Activated CD8-positive, alpha-beta T cell treated with anti-CD3 and anti-CD28 coated beads, Interleukin-2, amount 10 ng/mL, durations not matched to agents 7 days and 5 days (primary cell): ENCODE measurements at regions not wholly inside any gene's neighbourhood (a gene's known extent, or its start where the extent isn't known, plus 50 kb on each side); places are given as distances from the start of the nearest gene placed in this dataset.

Experiments used
- ATAC-seq: fragments of 150-1000 bp; cut with Tn5 transposase; one replicate; pipeline ENCODE4 v1.10.0; 2021; ENCODE audit warnings: moderate library complexity
- CTCF ChIA-PET: fragments of 350-600 bp; sonication (Branson Sonifier 250); formaldehyde crosslinking; loops from one replicate; lab custom pipeline; 2021; ENCODE audit warnings: antibody characterized with exemption; lab: Charles Lee
- POLR2A ChIA-PET: fragments of 350-600 bp; sonication (Branson Sonifier 250); formaldehyde crosslinking; loops from one replicate; lab custom pipeline; 2021; ENCODE audit warnings: antibody characterized with exemption; lab: Charles Lee
- DNase-seq: peaks from one replicate; pipeline ENCODE4 v3.0.0-alpha.2; 2020
- H3K27ac Mint-ChIP-seq: one replicate; pipeline ENCODE4 v1.8.0; 2021; ENCODE audit warnings: mild to moderate bottlenecking, mixed read lengths
- H3K27me3 Mint-ChIP-seq: one replicate; pipeline ENCODE4 v1.8.0; 2021; ENCODE audit warnings: low read depth, mixed read lengths
- H3K36me3 Mint-ChIP-seq: one replicate; pipeline ENCODE4 v1.8.0; 2021; ENCODE audit warnings: low read depth, mixed read lengths
- H3K4me1 Mint-ChIP-seq: one replicate; pipeline ENCODE4 v1.8.0; 2021; ENCODE audit warnings: low read depth, mixed read lengths
- H3K4me3 Mint-ChIP-seq: one replicate; pipeline ENCODE4 v1.8.0; 2021; ENCODE audit warnings: mild to moderate bottlenecking, mixed read lengths
- H3K9me3 Mint-ChIP-seq: one replicate; pipeline ENCODE4 v1.8.0; 2022; ENCODE audit warnings: mixed read lengths; ENCODE audit not compliant: insufficient read depth

DNA sequence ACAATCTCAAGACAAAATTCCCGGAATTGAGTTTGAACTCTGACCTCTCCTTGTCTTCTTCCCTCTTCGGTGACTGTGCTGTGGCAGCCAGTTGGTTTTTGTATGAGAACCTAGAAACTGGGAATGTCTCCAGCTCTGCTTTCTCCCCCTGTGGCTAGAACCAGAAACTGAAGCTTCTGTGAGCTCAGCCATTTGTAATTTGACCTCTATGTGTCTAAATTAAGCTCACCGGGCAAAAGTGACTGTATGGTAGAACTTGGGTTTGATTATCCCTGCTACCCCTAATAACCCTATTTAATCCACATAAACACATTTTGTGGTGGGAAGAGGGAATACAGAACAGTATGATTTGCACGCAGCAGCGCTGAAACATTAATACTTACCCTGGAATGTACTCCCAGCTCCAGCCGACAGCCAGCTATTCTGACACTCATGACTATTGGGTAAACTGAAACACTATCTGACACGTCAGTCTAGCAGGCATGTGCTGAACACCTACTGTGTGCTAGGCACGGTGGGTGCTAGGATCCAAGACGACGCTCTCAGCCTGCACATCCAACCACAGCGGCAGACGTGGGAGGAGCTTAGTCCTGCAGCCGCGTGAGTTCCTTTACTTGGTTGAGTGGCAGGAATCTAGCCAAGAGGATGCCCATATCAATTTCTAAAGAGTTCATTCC lies 324.8 kb downstream of the SFMBT2 start:
- ATAC-seq (no peak), DNase-seq (no peak)
- no peak overlapping the region for H3K4me3 Mint-ChIP-seq
- CTCF ChIA-PET, result interaction anchor here (1.2 to 1.6 kb wide), 2 partner anchors 166 to 439 kb away, joined by 3 read pairs; no protein-coding TSS in a partner anchor
- no peaks in the 10 kb centered on the region for H3K36me3 Mint-ChIP-seq
- no peaks in the 10 kb centered on the region for H3K4me1 Mint-ChIP-seq
- H3K27me3 Mint-ChIP-seq, result peaks cover 38% of the 10 kb centered on the region
- no peak overlapping the region for H3K27ac Mint-ChIP-seq
- POLR2A ChIA-PET, result interaction anchor here (0.6 kb wide), 2 partner anchors 19 to 115 kb away, joined by 3 read pairs; no protein-coding TSS in a partner anchor
- no peaks in the 10 kb centered on the region for H3K9me3 Mint-ChIP-seq

DNA sequence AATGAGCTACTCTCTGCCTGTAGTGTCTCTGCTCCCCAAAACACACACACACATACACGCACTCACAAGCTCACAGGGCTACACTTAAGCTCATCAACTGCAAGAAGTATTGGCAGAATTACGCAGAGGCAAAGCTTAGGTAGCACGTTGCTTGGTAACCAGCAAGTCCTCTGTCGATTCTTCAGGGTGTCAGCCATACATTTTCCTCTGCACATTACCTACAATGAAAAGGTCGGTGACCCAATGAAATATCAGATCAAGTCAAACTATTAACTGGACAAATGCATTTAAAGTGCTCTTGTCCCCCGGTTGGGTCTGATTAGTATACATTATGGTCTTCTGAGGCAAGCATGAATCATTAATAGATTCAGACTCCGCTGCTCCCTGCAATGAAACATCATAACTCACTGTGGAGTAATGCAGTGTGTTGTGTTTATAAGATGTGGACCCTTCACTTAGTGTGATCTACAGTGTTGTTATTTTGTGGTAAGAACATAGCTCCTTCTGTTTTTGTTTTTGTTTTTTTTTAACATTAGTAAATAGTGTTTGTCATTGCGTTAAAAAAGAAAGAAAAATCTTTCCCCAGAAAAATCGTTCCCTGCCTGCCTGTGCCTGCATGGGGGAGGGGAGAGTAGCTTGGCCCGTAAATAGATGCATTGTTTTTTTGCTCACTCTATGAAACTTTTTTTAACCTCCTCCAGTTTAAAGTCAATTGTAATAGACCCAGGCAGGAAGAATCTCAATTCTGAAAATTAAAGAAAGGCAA lies 325.5 kb downstream of the SFMBT2 start:
- Mint-ChIP-seq H3K4me1 (no peaks in the 10 kb centered on the region), H3K4me3 (no peak overlapping the region), H3K27me3 (peaks cover 44% of the 10 kb centered on the region), H3K36me3 (no peaks in the 10 kb centered on the region), H3K27ac (no peak overlapping the region), H3K9me3 (no peaks in the 10 kb centered on the region)
- ChIA-PET POLR2A (interaction anchor here (0.6 to 0.8 kb wide), 3 partner anchors 15 to 114 kb away, joined by 3 read pairs; no protein-coding TSS in a partner anchor), CTCF (interaction anchor here (1.2 to 1.6 kb wide), 4 partner anchors 36 to 440 kb away, joined by 3 to 8 read pairs (median 4); no protein-coding TSS in a partner anchor)
- DNase-seq, result no peak
- ATAC-seq, result no peak

DNA sequence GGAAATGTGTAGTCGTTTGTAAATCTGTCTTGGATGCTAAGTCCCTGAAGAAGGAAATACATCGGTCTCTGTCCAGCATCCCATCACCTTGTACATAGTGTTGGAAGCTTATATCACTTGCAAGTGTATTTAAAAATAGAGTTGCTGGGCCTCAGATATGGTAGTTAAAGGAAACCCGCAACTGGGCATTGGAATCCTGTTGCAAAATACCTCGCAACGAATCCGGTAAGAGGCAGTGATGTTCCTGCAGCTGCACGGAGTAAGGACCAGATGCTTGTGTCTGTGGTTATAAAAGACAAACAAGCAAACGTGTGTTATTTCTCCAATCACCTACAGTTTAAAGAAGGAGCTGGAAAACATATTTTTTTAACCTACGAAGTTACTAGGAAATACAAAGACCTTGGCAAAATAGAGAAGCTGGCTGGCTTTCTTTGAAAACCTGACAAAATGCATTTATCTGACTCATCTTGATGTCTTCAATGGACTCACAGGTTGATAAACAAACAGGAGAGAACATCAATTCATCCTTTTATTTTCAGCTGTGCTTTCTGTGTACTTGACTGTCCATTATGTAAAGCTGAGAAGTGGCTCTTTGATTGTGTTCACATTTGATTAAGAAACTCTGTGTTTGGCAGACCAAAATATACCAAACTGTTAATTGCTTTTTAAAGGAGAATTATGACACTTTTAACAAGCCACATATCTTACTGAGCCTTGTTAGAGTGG lies 326.4 kb downstream of the SFMBT2 start:
- Mint-ChIP-seq H3K36me3 (no peaks in the 10 kb centered on the region), H3K9me3 (no peaks in the 10 kb centered on the region), H3K27ac (no peak overlapping the region), H3K4me1 (no peaks in the 10 kb centered on the region), H3K4me3 (no peak overlapping the region), H3K27me3 (peaks cover 45% of the 10 kb centered on the region)
- ChIA-PET POLR2A (interaction anchor here (0.8 kb wide), 1 partner anchor 16 kb away, joined by 3 read pairs; no protein-coding TSS in a partner anchor), CTCF (interaction anchor here (0.7 to 1.5 kb wide), 4 partner anchors 35 to 166 kb away, joined by 3 to 8 read pairs (median 4); no protein-coding TSS in a partner anchor)
- DNase-seq (no peak), ATAC-seq (no peak)

DNA sequence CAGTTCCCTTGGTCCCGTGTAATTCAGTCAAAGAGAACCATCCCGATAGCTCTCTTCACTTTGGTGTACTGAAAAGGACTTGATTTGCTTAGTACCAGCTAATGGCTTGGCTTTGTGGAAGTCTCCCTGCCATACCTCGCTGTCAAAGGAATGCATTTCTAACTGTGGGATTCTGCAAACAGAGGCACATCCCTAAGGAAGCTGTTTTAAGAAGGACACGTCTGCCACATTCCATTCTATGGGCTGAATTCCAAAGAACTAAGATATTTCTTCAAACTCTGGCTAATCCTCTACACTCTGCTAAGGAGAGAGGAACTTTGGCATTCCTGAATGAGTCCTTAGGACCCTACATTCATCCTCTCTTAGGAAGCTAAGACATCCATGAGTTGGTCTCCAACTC lies 327.9 kb downstream of the SFMBT2 start:
- Mint-ChIP-seq H3K27me3 (peaks cover 50% of the 10 kb centered on the region), H3K9me3 (no peaks in the 10 kb centered on the region), H3K4me1 (no peaks in the 10 kb centered on the region), H3K27ac (no peak overlapping the region), H3K4me3 (no peak overlapping the region), H3K36me3 (no peaks in the 10 kb centered on the region)
- ChIA-PET CTCF (interaction anchor here (0.8 to 3.4 kb wide), 3 partner anchors 36 to 163 kb away, joined by 3 to 16 read pairs (median 4); no protein-coding TSS in a partner anchor), POLR2A (no interaction called here)
- DNase-seq, result no peak
- no peak for ATAC-seq

DNA sequence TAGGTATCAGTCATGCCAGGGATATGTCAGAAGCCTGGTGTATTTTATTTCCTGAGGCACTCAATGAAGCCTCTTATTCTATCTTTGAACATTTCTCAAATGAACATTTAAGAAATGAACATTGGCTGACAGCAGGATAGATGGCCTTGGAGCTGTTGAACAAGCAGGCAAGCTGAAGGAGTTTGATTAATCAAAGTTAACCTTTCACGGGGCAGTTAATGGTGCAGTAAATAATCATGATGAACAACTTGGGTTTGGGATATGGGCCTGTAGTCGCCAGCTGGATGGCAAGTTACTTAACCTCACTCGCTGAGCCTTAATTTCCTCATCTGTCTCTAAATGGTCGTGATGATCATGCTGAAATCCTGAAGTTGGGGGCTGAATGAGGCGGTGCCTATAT lies 333.0 kb downstream of the SFMBT2 start:
- Mint-ChIP-seq H3K27me3 (peaks cover 71% of the 10 kb centered on the region), H3K4me1 (no peaks in the 10 kb centered on the region), H3K4me3 (no peak overlapping the region), H3K36me3 (no peaks in the 10 kb centered on the region), H3K9me3 (no peaks in the 10 kb centered on the region), H3K27ac (no peak overlapping the region)
- DNase-seq, result no peak
- CTCF ChIA-PET, result interaction anchor here (1.2 kb wide), 2 partner anchors 158 to 159 kb away, joined by 3 to 4 read pairs; no protein-coding TSS in a partner anchor
- ATAC-seq, result no peak
- POLR2A ChIA-PET, result no interaction called here

DNA sequence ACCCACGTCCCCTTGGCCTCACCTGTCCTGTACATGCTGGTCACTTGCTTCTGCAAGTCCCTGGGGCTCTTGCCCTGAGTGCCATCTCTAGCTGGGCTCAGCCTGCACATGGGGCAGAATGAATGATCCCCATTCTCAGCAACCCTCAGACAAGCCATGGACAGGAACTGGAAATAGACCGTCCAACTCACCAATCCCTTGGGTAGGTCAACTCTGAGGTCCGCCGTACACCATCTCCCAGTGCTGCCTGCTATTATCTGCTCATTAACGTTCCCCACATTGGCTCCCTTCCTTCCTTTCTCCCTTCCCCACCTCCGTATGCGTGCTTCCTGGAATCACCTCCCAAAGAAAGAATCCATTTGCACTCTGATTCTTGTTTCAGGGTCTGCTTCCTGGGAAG lies 335.0 kb downstream of the SFMBT2 start:
- POLR2A ChIA-PET, result no interaction called here
- no peak for DNase-seq
- H3K36me3 Mint-ChIP-seq, result no peaks in the 10 kb centered on the region
- no peak for ATAC-seq
- H3K9me3 Mint-ChIP-seq, result no peaks in the 10 kb centered on the region
- H3K27ac Mint-ChIP-seq, result no peak overlapping the region
- H3K4me3 Mint-ChIP-seq, result no peak overlapping the region
- CTCF ChIA-PET, result no interaction called here
- peaks cover 60% of the 10 kb centered on the region for H3K27me3 Mint-ChIP-seq
- H3K4me1 Mint-ChIP-seq, result peaks cover 6% of the 10 kb centered on the region

DNA sequence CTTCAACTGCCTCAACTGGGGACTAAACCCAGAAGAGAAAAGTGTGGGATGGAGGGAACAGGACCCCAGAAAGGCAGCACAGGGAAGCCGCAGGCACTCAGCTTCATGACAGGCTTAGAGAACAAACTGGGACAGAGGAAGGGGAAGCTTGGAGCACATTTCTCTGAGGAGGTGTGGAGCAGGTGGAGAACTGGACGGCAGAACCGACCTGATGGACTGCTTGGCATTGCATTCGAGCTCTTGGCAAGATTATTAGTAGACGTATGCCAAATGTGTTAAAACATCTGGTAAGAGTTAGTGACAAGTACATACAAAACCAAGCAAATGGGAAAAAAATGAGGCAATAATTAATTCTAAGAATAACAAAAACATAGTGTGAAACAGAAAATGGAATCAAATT lies 335.7 kb downstream of the SFMBT2 start:
- Mint-ChIP-seq H3K4me3 (no peak overlapping the region), H3K27me3 (peaks cover 55% of the 10 kb centered on the region), H3K36me3 (no peaks in the 10 kb centered on the region), H3K27ac (no peak overlapping the region), H3K4me1 (peaks cover 6% of the 10 kb centered on the region), H3K9me3 (no peaks in the 10 kb centered on the region)
- ChIA-PET POLR2A (no interaction called here), CTCF (no interaction called here)
- DNase-seq (no peak), ATAC-seq (no peak)

DNA sequence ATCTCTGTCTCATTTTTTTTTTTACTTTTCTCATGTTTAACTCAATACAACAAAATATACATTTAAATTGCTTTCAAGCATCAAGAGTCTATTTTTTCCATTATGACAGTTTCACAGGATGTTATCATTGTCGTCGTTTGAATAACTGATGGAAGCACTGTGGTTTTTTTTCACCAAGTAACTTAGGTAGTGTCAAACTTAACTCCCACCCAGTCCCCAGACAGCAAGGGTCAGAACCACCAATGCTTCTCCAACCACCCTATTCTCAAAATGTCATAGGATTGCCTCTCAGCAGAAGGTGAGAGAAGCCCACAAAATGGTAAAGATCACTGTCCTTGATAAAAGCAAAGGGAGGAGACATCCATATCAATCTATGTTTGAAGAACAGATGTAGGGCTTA lies 339.4 kb downstream of the SFMBT2 start:
- ChIA-PET POLR2A (no interaction called here), CTCF (no interaction called here)
- DNase-seq (no peak), ATAC-seq (no peak)
- peaks cover 6% of the 10 kb centered on the region for H3K4me1 Mint-ChIP-seq
- H3K36me3 Mint-ChIP-seq, result no peaks in the 10 kb centered on the region
- no peak overlapping the region for H3K4me3 Mint-ChIP-seq
- no peak overlapping the region for H3K27ac Mint-ChIP-seq
- no peaks in the 10 kb centered on the region for H3K9me3 Mint-ChIP-seq
- H3K27me3 Mint-ChIP-seq, result peaks cover 42% of the 10 kb centered on the region

DNA sequence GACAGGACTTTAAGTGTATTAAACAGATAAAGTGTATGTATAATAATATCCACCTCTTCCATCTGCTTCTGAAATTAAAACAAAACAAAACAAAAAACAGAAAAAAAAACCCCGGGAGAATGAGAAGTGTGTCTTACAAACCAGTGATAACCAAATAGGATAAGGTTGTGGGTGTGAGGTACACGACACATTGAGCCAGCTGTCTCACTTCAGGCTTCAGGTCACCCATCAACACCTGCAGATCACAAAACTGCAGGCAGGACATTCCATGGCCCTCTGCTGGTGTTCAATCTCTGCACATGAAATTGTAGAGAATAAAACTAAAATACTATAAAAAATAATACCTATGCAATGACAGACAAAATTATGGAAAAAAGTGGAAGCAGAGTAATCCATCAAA lies 339.9 kb downstream of the SFMBT2 start:
- peaks cover 39% of the 10 kb centered on the region for H3K27me3 Mint-ChIP-seq
- ChIA-PET CTCF (interaction anchor here (2.0 kb wide), 1 partner anchor 151 kb away, joined by 9 read pairs; no protein-coding TSS in a partner anchor), POLR2A (no interaction called here)
- no peak for ATAC-seq
- no peak overlapping the region for H3K27ac Mint-ChIP-seq
- peaks cover 6% of the 10 kb centered on the region for H3K4me1 Mint-ChIP-seq
- no peaks in the 10 kb centered on the region for H3K36me3 Mint-ChIP-seq
- no peak for DNase-seq
- H3K9me3 Mint-ChIP-seq, result no peaks in the 10 kb centered on the region
- no peak overlapping the region for H3K4me3 Mint-ChIP-seq

DNA sequence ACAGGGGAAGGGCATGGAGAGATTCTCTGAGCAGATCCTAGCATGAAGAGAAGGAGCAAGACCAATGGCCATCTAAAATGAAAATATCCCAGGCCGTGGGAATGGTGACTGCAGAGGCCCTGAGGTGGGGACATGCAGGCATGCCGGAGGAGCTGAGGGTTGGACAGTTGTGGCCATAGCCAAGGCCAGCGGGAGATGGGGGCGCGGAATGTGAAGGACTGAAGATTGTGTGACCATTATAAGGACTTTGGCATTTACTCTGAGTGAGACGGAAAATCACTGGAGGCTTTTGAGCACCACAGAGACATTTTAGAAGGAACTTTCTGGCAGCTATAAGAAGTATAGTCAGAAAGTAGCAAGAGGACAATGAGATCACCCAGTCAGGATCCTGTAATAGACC lies 341.1 kb downstream of the SFMBT2 start:
- Mint-ChIP-seq H3K4me3 (no peak overlapping the region), H3K27me3 (peaks cover 32% of the 10 kb centered on the region), H3K27ac (no peak overlapping the region), H3K36me3 (no peaks in the 10 kb centered on the region), H3K9me3 (no peaks in the 10 kb centered on the region), H3K4me1 (peaks cover 6% of the 10 kb centered on the region)
- DNase-seq (no peak), ATAC-seq (no peak)
- CTCF ChIA-PET, result interaction anchor here (0.7 to 2.0 kb wide), 2 partner anchors 150 to 151 kb away, joined by 3 to 9 read pairs; no protein-coding TSS in a partner anchor
- POLR2A ChIA-PET, result no interaction called here

DNA sequence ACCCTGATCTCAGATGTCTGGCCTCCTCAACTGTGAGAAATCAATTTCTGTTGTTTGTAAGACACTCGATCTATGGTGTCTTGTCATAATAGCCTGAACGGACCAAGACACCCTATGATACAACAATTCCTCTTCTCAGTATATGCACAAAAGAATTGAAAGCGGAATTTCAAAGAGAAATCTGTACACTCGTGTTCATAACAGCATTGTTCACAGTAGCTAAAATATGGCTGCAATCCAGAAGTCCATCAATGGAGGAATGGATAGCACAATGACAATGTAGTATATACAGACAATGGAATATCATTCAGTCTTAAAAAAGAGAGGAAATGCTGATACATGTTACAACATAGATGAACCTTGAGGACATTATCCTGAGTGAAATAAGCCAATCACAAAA lies 354.6 kb downstream of the SFMBT2 start:
- no peak overlapping the region for H3K4me3 Mint-ChIP-seq
- ChIA-PET POLR2A (no interaction called here), CTCF (no interaction called here)

More for the DNA sequence above, 354.6 kb downstream of the SFMBT2 start:
- Mint-ChIP-seq H3K36me3 (no peaks in the 10 kb centered on the region), H3K27me3 (peaks cover 11% of the 10 kb centered on the region), H3K4me1 (no peaks in the 10 kb centered on the region), H3K27ac (no peak overlapping the region), H3K9me3 (peaks cover 2% of the 10 kb centered on the region)
- DNase-seq, result no peak
- no peak for ATAC-seq
